ENCODE measurements at regions not wholly inside any gene's neighbourhood (a gene's known extent, or its start where the extent isn't known, plus 50 kb on each side); places are given as distances from the start of the nearest gene placed in this dataset.
"Not testable (repeated sequence)": the region's sequence is repeated elsewhere in the genome, so short reads cannot be mapped to it uniquely, and the experiment has no call there.

- H3K27me3 ChIP-seq (replicated peaks in 2 of 5; ENCODE audit: control insufficient read depth in 4 of 5, insufficient read depth in 5 of 5, low read length in 4 of 5); H3K4me3 ChIP-seq (ENCODE audit: control insufficient read depth in 1 of 7, extremely low read depth in 1 of 7, insufficient read depth in 4 of 7, low read depth in 2 of 7, low read length in 6 of 7); DNase-seq; H3K4me1 ChIP-seq (ENCODE audit: control extremely low read depth in 1 of 4, control insufficient read depth in 4 of 4, insufficient read depth in 4 of 4, low read length in 3 of 4); CTCF ChIA-PET; POLR2A ChIA-PET; H3K36me3 ChIP-seq (ENCODE audit: control insufficient read depth in 4 of 4, insufficient read depth in 4 of 4, low read length in 3 of 4); H3K27ac ChIP-seq (ENCODE audit: insufficient read depth in 1 of 2, low read depth in 1 of 2, low read length in 2 of 2, poor library complexity in 1 of 2, severe bottlenecking in 2 of 2): not testable (repeated sequence)
- no CpG with 5 or more reads among the region's 2 CpGs for WGBS (ENCODE audit: insufficient coverage)
- H3K9me3 ChIP-seq (ENCODE audit: control extremely low read depth in 1 of 5, control insufficient read depth in 4 of 5, insufficient read depth in 2 of 5, low read depth in 1 of 5, low read length in 4 of 5), result peaks cover 0 to 11% (median 6%) of the 10 kb centered on the region in 5 experiments
These were observed 670.2 kb upstream of the TPTE start for GRCh38 chr21:9851166-9851565.

GRCh38 chr21:9851695-9852094, 669.7 kb upstream of the TPTE start:
- H3K27me3 ChIP-seq (replicated peaks in 2 of 5; ENCODE audit: control insufficient read depth in 4 of 5, insufficient read depth in 5 of 5, low read length in 4 of 5); POLR2A ChIA-PET; CTCF ChIA-PET; H3K27ac ChIP-seq (ENCODE audit: insufficient read depth in 1 of 2, low read depth in 1 of 2, low read length in 2 of 2, poor library complexity in 1 of 2, severe bottlenecking in 2 of 2); H3K4me1 ChIP-seq (ENCODE audit: control extremely low read depth in 1 of 4, control insufficient read depth in 4 of 4, insufficient read depth in 4 of 4, low read length in 3 of 4); DNase-seq; H3K4me3 ChIP-seq (ENCODE audit: control insufficient read depth in 1 of 7, extremely low read depth in 1 of 7, insufficient read depth in 4 of 7, low read depth in 2 of 7, low read length in 6 of 7); H3K36me3 ChIP-seq (ENCODE audit: control insufficient read depth in 4 of 4, insufficient read depth in 4 of 4, low read length in 3 of 4): not testable (repeated sequence)
- peaks cover 0 to 11% (median 6%) of the 10 kb centered on the region in 5 experiments for H3K9me3 ChIP-seq (ENCODE audit: control extremely low read depth in 1 of 5, control insufficient read depth in 4 of 5, insufficient read depth in 2 of 5, low read depth in 1 of 5, low read length in 4 of 5)
- 75% methylated on average over 5 of the region's 7 CpGs for WGBS (ENCODE audit: insufficient coverage)

GRCh38 chr21:9857563-9857962, 663.8 kb upstream of the TPTE start:
- CTCF ChIA-PET, result not testable (repeated sequence)

GRCh38 chr21:9859865-9860264, 661.5 kb upstream of the TPTE start:
- POLR2A ChIA-PET; DNase-seq; H3K27ac ChIP-seq (ENCODE audit: insufficient read depth in 1 of 2, low read depth in 1 of 2, low read length in 2 of 2, poor library complexity in 1 of 2, severe bottlenecking in 2 of 2); H3K36me3 ChIP-seq (ENCODE audit: control insufficient read depth in 4 of 4, insufficient read depth in 4 of 4, low read length in 3 of 4); CTCF ChIA-PET; H3K27me3 ChIP-seq (replicated peaks in 2 of 5; ENCODE audit: control insufficient read depth in 4 of 5, insufficient read depth in 5 of 5, low read length in 4 of 5); H3K4me3 ChIP-seq (ENCODE audit: control insufficient read depth in 1 of 7, extremely low read depth in 1 of 7, insufficient read depth in 4 of 7, low read depth in 2 of 7, low read length in 6 of 7); H3K4me1 ChIP-seq (ENCODE audit: control extremely low read depth in 1 of 4, control insufficient read depth in 4 of 4, insufficient read depth in 4 of 4, low read length in 3 of 4): not testable (repeated sequence)
- H3K9me3 ChIP-seq (ENCODE audit: control extremely low read depth in 1 of 5, control insufficient read depth in 4 of 5, insufficient read depth in 2 of 5, low read depth in 1 of 5, low read length in 4 of 5), result peaks cover 0 to 12% (median 7%) of the 10 kb centered on the region in 5 experiments
- no CpG with 5 or more reads among the region's 1 CpG for WGBS (ENCODE audit: insufficient coverage)

More at GRCh38 chr21:9857563-9857962, 663.8 kb upstream of the TPTE start:
- H3K9me3 ChIP-seq (ENCODE audit: control extremely low read depth in 1 of 5, control insufficient read depth in 4 of 5, insufficient read depth in 2 of 5, low read depth in 1 of 5, low read length in 4 of 5); H3K27ac ChIP-seq (ENCODE audit: insufficient read depth in 1 of 2, low read depth in 1 of 2, low read length in 2 of 2, poor library complexity in 1 of 2, severe bottlenecking in 2 of 2); H3K36me3 ChIP-seq (ENCODE audit: control insufficient read depth in 4 of 4, insufficient read depth in 4 of 4, low read length in 3 of 4); H3K4me1 ChIP-seq (ENCODE audit: control extremely low read depth in 1 of 4, control insufficient read depth in 4 of 4, insufficient read depth in 4 of 4, low read length in 3 of 4); H3K27me3 ChIP-seq (replicated peaks in 2 of 5; ENCODE audit: control insufficient read depth in 4 of 5, insufficient read depth in 5 of 5, low read length in 4 of 5); H3K4me3 ChIP-seq (ENCODE audit: control insufficient read depth in 1 of 7, extremely low read depth in 1 of 7, insufficient read depth in 4 of 7, low read depth in 2 of 7, low read length in 6 of 7); POLR2A ChIA-PET; DNase-seq: not testable (repeated sequence)
- 52% methylated on average over 2 of the region's 9 CpGs for WGBS (ENCODE audit: insufficient coverage)

- CTCF ChIA-PET, POLR2A ChIA-PET: not testable (repeated sequence)
- WGBS (ENCODE audit: insufficient coverage), result 61% methylated on average over 3 of the region's 4 CpGs
These were observed 658.9 kb upstream of the TPTE start for GRCh38 chr21:9862456-9862855.

GRCh38 chr21:9867815-9868214, 653.6 kb upstream of the TPTE start:
- DNase-seq; H3K27ac ChIP-seq (ENCODE audit: insufficient read depth in 1 of 2, low read depth in 1 of 2, low read length in 2 of 2, poor library complexity in 1 of 2, severe bottlenecking in 2 of 2); POLR2A ChIA-PET; H3K27me3 ChIP-seq (replicated peaks in 2 of 5; ENCODE audit: control insufficient read depth in 4 of 5, insufficient read depth in 5 of 5, low read length in 4 of 5); H3K4me1 ChIP-seq (ENCODE audit: control extremely low read depth in 1 of 4, control insufficient read depth in 4 of 4, insufficient read depth in 4 of 4, low read length in 3 of 4); H3K4me3 ChIP-seq (ENCODE audit: control insufficient read depth in 1 of 7, extremely low read depth in 1 of 7, insufficient read depth in 4 of 7, low read depth in 2 of 7, low read length in 6 of 7); H3K36me3 ChIP-seq (ENCODE audit: control insufficient read depth in 4 of 4, insufficient read depth in 4 of 4, low read length in 3 of 4); CTCF ChIA-PET: not testable (repeated sequence)
- no CpG with 5 or more reads among the region's 1 CpG for WGBS (ENCODE audit: insufficient coverage)
- peaks cover 0 to 13% (median 3%) of the 10 kb centered on the region in 5 experiments for H3K9me3 ChIP-seq (ENCODE audit: control extremely low read depth in 1 of 5, control insufficient read depth in 4 of 5, insufficient read depth in 2 of 5, low read depth in 1 of 5, low read length in 4 of 5)

More at GRCh38 chr21:9862456-9862855, 658.9 kb upstream of the TPTE start:
- H3K4me1 ChIP-seq (ENCODE audit: control extremely low read depth in 1 of 4, control insufficient read depth in 4 of 4, insufficient read depth in 4 of 4, low read length in 3 of 4); H3K27ac ChIP-seq (ENCODE audit: insufficient read depth in 1 of 2, low read depth in 1 of 2, low read length in 2 of 2, poor library complexity in 1 of 2, severe bottlenecking in 2 of 2); H3K36me3 ChIP-seq (ENCODE audit: control insufficient read depth in 4 of 4, insufficient read depth in 4 of 4, low read length in 3 of 4); H3K27me3 ChIP-seq (replicated peaks in 2 of 5; ENCODE audit: control insufficient read depth in 4 of 5, insufficient read depth in 5 of 5, low read length in 4 of 5); DNase-seq; H3K4me3 ChIP-seq (ENCODE audit: control insufficient read depth in 1 of 7, extremely low read depth in 1 of 7, insufficient read depth in 4 of 7, low read depth in 2 of 7, low read length in 6 of 7): not testable (repeated sequence)
- H3K9me3 ChIP-seq (ENCODE audit: control extremely low read depth in 1 of 5, control insufficient read depth in 4 of 5, insufficient read depth in 2 of 5, low read depth in 1 of 5, low read length in 4 of 5), result peaks cover 0 to 19% (median 7%) of the 10 kb centered on the region in 5 experiments

- DNase-seq; H3K36me3 ChIP-seq (ENCODE audit: control insufficient read depth in 4 of 4, insufficient read depth in 4 of 4, low read length in 3 of 4); POLR2A ChIA-PET; CTCF ChIA-PET; H3K4me1 ChIP-seq (ENCODE audit: control extremely low read depth in 1 of 4, control insufficient read depth in 4 of 4, insufficient read depth in 4 of 4, low read length in 3 of 4); H3K9me3 ChIP-seq (ENCODE audit: control extremely low read depth in 1 of 5, control insufficient read depth in 4 of 5, insufficient read depth in 2 of 5, low read depth in 1 of 5, low read length in 4 of 5); H3K27ac ChIP-seq (ENCODE audit: insufficient read depth in 1 of 2, low read depth in 1 of 2, low read length in 2 of 2, poor library complexity in 1 of 2, severe bottlenecking in 2 of 2); H3K4me3 ChIP-seq (ENCODE audit: control insufficient read depth in 1 of 7, extremely low read depth in 1 of 7, insufficient read depth in 4 of 7, low read depth in 2 of 7, low read length in 6 of 7); H3K27me3 ChIP-seq (replicated peaks in 2 of 5; ENCODE audit: control insufficient read depth in 4 of 5, insufficient read depth in 5 of 5, low read length in 4 of 5): not testable (repeated sequence)
- 67% methylated on average over 8 of the region's 8 CpGs for WGBS (ENCODE audit: insufficient coverage)
These were observed 648.3 kb upstream of the TPTE start for GRCh38 chr21:9873096-9873495.

Data from common myeloid progenitor, CD34-positive (primary cell).